ENCODE measurements at regions not wholly inside any gene's neighbourhood (a gene's known extent, or its start where the extent isn't known, plus 50 kb on each side); places are given as distances from the start of the nearest gene placed in this dataset.

DNA sequence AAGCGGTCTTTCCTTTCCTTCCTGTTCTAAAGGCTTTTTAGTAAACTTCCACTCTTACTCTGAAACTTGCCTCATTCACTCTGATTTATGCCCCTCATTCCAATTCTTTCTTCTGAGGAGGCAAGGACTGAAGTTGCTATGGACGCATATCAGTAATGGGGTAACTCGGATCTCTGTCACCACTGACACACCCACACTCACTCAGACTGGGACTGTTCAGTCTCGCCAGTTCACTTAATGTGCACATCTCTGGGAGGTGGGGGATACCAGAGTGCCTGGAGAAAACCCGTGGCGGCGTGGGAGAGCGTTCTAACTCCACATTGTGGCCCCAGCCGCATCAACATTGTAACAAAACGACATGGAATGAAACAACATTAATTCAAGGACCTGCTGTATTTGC, 1139.3 kb upstream of the CELF2 start:
- Histone ChIP-seq H3K9me3 (no peaks in the 10 kb centered on the region), H3K4me1 (ENCODE audit: insufficient read depth) (no peaks in the 10 kb centered on the region), H3K27ac (no peak overlapping the region), H3K36me3 (no peaks in the 10 kb centered on the region), H3K27me3 (no peaks in the 10 kb centered on the region), H3K4me3 (no peak overlapping the region)
- intact Hi-C loops (cut with DNase I) = no loop called here
- no peak for DNase-seq
- WGBS, 3 donors = 92 to 95% (median 93%) methylated on average over 10 of the region's 10 CpGs
- TF ChIP-seq POLR2A (IDR thresholded peaks at IDR 0.05) (no peak), EP300 (IDR thresholded peaks at IDR 0.05) (no peak)
- TF ChIP-seq, protein P1, sequence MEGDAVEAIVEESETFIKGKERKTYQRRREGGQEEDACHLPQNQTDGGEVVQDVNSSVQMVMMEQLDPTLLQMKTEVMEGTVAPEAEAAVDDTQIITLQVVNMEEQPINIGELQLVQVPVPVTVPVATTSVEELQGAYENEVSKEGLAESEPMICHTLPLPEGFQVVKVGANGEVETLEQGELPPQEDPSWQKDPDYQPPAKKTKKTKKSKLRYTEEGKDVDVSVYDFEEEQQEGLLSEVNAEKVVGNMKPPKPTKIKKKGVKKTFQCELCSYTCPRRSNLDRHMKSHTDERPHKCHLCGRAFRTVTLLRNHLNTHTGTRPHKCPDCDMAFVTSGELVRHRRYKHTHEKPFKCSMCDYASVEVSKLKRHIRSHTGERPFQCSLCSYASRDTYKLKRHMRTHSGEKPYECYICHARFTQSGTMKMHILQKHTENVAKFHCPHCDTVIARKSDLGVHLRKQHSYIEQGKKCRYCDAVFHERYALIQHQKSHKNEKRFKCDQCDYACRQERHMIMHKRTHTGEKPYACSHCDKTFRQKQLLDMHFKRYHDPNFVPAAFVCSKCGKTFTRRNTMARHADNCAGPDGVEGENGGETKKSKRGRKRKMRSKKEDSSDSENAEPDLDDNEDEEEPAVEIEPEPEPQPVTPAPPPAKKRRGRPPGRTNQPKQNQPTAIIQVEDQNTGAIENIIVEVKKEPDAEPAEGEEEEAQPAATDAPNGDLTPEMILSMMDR (IDR thresholded peaks at IDR 0.05) = no peak

GRCh38 chr10:9885761-9886160, 1131.9 kb upstream of the CELF2 start:
- no peak overlapping the region for H3K27ac ChIP-seq
- H3K9me3 ChIP-seq = no peaks in the 10 kb centered on the region
- intact Hi-C loops (cut with DNase I) = no loop called here
- H3K27me3 ChIP-seq = no peaks in the 10 kb centered on the region
- H3K36me3 ChIP-seq = no peaks in the 10 kb centered on the region
- TF ChIP-seq, protein P1 (IDR thresholded peaks at IDR 0.05) = no peak
- no peak for TF ChIP-seq POLR2A (IDR thresholded peaks at IDR 0.05)
- no peak for TF ChIP-seq EP300 (IDR thresholded peaks at IDR 0.05)
- no peaks in the 10 kb centered on the region for H3K4me1 ChIP-seq (ENCODE audit: insufficient read depth)
- DNase-seq = no peak
- no peak overlapping the region for H3K4me3 ChIP-seq
- WGBS, 3 donors = 86 to 97% (median 92%) methylated on average over 3 of the region's 3 CpGs

DNA sequence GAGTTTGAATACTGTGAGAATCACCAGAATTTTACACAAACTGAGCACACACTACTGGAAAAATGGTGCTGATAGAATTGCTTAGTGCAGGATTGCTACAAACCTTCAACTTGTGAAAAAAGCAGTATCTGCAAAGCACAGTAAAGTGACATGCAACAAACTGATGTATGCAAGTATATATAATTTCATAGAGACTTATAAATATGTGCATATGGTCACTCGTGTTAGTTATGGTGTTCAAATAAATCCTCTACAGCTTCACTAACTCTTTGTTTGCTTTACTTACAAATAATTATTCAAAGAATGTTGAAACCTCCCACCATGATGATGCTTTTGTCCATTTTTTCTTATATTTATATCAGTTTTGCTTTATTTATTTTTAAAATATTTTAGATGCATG, 1130.9 kb upstream of the CELF2 start:
- Histone ChIP-seq H3K27me3 (no peaks in the 10 kb centered on the region), H3K4me1 (ENCODE audit: insufficient read depth) (no peaks in the 10 kb centered on the region), H3K9me3 (no peaks in the 10 kb centered on the region), H3K36me3 (no peaks in the 10 kb centered on the region), H3K4me3 (no peak overlapping the region), H3K27ac (no peak overlapping the region)
- TF ChIP-seq POLR2A (IDR thresholded peaks at IDR 0.05) (no peak), EP300 (IDR thresholded peaks at IDR 0.05) (no peak)
- TF ChIP-seq, protein P1 (IDR thresholded peaks at IDR 0.05) = no peak
- no peak for DNase-seq
- intact Hi-C loops (cut with DNase I) = no loop called here
- WGBS, 3 donors = 22 to 48% (median 24%) methylated on average over 1 of the region's 1 CpG

DNA sequence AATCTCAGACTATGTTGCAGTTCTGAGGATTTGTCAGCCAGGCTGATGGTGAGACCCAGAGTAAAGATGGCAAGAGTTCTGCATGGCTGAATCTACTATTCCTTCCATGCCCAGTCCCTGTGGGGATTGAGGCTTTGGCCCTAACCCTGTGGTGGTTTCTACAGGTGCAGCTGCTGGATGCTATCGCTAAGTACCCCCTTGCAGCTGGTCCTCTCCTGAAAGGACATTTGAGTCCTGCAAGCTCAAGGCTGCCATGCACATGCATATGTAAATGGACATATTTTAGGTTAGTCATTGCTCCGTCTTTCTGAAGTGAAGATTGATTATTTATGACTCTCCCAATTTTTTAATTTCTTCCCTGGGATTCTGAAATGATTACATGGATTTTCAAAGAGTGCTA, 1122.2 kb upstream of the CELF2 start:
- no peaks in the 10 kb centered on the region for H3K4me1 ChIP-seq (ENCODE audit: insufficient read depth)
- no peaks in the 10 kb centered on the region for H3K27me3 ChIP-seq
- no peak overlapping the region for H3K27ac ChIP-seq
- WGBS, 3 donors = 91 to 97% (median 94%) methylated on average over 2 of the region's 2 CpGs
- intact Hi-C loops (cut with DNase I) = no loop called here
- H3K4me3 ChIP-seq = no peak overlapping the region
- no peaks in the 10 kb centered on the region for H3K36me3 ChIP-seq
- no peak for DNase-seq
- TF ChIP-seq POLR2A (IDR thresholded peaks at IDR 0.05) (no peak), EP300 (IDR thresholded peaks at IDR 0.05) (no peak)
- TF ChIP-seq, protein P1 (IDR thresholded peaks at IDR 0.05) = no peak
- no peaks in the 10 kb centered on the region for H3K9me3 ChIP-seq

DNA sequence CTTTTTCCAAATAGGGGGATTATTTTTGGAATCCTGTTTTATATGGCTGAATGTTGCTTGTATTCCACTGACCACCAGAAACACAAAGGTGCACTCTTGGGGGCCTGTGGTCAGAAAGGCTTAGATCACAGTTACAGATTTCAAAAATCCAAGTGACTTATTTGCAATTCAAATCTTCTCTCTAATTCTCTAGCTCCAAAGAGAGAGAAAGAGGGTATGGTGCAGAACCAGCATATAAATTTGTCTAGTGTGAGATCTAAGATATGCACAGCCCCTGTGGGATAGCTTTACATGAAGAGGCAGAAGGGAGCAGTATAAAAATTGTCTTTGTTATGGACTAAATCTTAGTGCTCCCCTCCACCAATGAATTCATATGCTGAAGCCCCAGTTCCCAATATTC, 1121.7 kb upstream of the CELF2 start:
- intact Hi-C loops (cut with DNase I) = no loop called here
- Histone ChIP-seq H3K27me3 (no peaks in the 10 kb centered on the region), H3K27ac (no peak overlapping the region), H3K4me3 (no peak overlapping the region), H3K9me3 (no peaks in the 10 kb centered on the region), H3K4me1 (ENCODE audit: insufficient read depth) (no peaks in the 10 kb centered on the region), H3K36me3 (no peaks in the 10 kb centered on the region)
- TF ChIP-seq EP300 (IDR thresholded peaks at IDR 0.05) (no peak), POLR2A (IDR thresholded peaks at IDR 0.05) (no peak)
- TF ChIP-seq, protein P1 (IDR thresholded peaks at IDR 0.05) = no peak
- no peak for DNase-seq
